Upper lobe of left lung (tissue), 6 donors: ENCODE measurements at regions not wholly inside any gene's neighbourhood (a gene's known extent, or its start where the extent isn't known, plus 50 kb on each side); places are given as distances from the start of the nearest gene placed in this dataset.
A peak's percentile ranks its signal among the peaks of the same experiment; 100 is the strongest.

Experiments
- ATAC-seq, 2 donors: fragments of 200-7000 bp; cut with Tn5 transposase; one replicate each; pipeline ENCODE4 v1.9.1; 2022; ENCODE audit warnings: mild to moderate bottlenecking in 2 of 2, moderate library complexity in 2 of 2; ENCODE audit not compliant: low FRiP score in 2 of 2
- DNase-seq, 2 donors: peaks; one replicate each; pipeline ENCODE4 v3.0.0-alpha.2; 2019 to 2020
- H3K27ac ChIP-seq, 4 donors: fragments of 200-600 bp; sonication (generic); one replicate each; pipeline ENCODE4 v1.5.1; 2016 to 2019
- H3K27me3 ChIP-seq, 4 donors: fragments of 200-600 bp; sonication (generic); one replicate each; pipeline ENCODE4 v1.5.1; 2017 to 2019
- H3K36me3 ChIP-seq, 4 donors: fragments of 200-600 bp; sonication (generic); one replicate each; pipeline ENCODE4 v1.5.1; 2016 to 2019
- H3K4me1 ChIP-seq, 4 donors: fragments of 200-600 bp; sonication (generic); one replicate each; pipeline ENCODE4 v1.5.1; 2018 to 2019
- H3K4me3 ChIP-seq, 4 donors: fragments of 200-600 bp; sonication (generic); one replicate each; pipeline ENCODE4 v1.5.1; 2017 to 2019; ENCODE audit warnings: mild to moderate bottlenecking in 2 of 4, moderate library complexity in 1 of 4
- H3K9me3 ChIP-seq, 4 donors: fragments of 200-600 bp; sonication (generic); one replicate each; pipeline ENCODE4 v1.5.1; 2018 to 2019
- EP300 ChIP-seq, 4 donors: sonication (generic); formaldehyde crosslinking; IDR thresholded peaks; one replicate each; pipeline ENCODE4 v1.5.1; 2017; ENCODE audit warnings: antibody characterized with exemption in 4 of 4, control low read depth in 2 of 4
- POLR2A ChIP-seq, 4 donors: fragments of 450-650 bp; IDR thresholded peaks; one replicate each; pipeline ENCODE4 v1.5.1; 2016 to 2017; ENCODE audit warnings: antibody characterized with exemption in 4 of 4, mild to moderate bottlenecking in 2 of 4
- POLR2AphosphoS5 ChIP-seq, 2 donors: sonication (generic); formaldehyde crosslinking; IDR thresholded peaks; one replicate each; pipeline ENCODE4 v1.5.1; 2017; ENCODE audit warnings: antibody characterized with exemption in 2 of 2
- WGBS, 2 donors: methylation state at CpG; one replicate each; pipeline ENCODE4 v1.1.5; 2017 to 2018; 5-methylcytosine and 5-hydroxymethylcytosine counted together
- TF ChIP-seq, protein P1 (sequence below), 6 experiments: fragments of 450-650 bp in 4 of 6; fragments of 200-600 bp in 2 of 6; sonication (generic) in 2 of 6; IDR thresholded peaks; one replicate each; pipeline ENCODE4 v1.5.1; 2016 to 2019; ENCODE audit warnings: antibody characterized with exemption in 6 of 6
- donor health status: DM: no; HTN: no; CAD: no; lungs with moderate emphysema.
- donor health status: DM: no; HTN: yes; CAD: no; lungs with severe emphysema.

GRCh38 chr1:244988521-244988920 lies 124.2 kb upstream of the HNRNPU start:
- 93 to 98% methylated on average over 2 of the region's 2 CpGs for WGBS, 2 donors
- no peak for TF ChIP-seq POLR2A (IDR thresholded peaks at IDR 0.05)
- TF ChIP-seq POLR2AphosphoS5 (IDR thresholded peaks at IDR 0.05), result no peak
- TF ChIP-seq EP300 (IDR thresholded peaks at IDR 0.05), result no peak
- TF ChIP-seq, protein P1, sequence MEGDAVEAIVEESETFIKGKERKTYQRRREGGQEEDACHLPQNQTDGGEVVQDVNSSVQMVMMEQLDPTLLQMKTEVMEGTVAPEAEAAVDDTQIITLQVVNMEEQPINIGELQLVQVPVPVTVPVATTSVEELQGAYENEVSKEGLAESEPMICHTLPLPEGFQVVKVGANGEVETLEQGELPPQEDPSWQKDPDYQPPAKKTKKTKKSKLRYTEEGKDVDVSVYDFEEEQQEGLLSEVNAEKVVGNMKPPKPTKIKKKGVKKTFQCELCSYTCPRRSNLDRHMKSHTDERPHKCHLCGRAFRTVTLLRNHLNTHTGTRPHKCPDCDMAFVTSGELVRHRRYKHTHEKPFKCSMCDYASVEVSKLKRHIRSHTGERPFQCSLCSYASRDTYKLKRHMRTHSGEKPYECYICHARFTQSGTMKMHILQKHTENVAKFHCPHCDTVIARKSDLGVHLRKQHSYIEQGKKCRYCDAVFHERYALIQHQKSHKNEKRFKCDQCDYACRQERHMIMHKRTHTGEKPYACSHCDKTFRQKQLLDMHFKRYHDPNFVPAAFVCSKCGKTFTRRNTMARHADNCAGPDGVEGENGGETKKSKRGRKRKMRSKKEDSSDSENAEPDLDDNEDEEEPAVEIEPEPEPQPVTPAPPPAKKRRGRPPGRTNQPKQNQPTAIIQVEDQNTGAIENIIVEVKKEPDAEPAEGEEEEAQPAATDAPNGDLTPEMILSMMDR (IDR thresholded peaks at IDR 0.05), result no peak
- no peaks in the 10 kb centered on the region for H3K4me1 ChIP-seq
- H3K27me3 ChIP-seq, result no peaks in the 10 kb centered on the region
- no peaks in the 10 kb centered on the region for H3K36me3 ChIP-seq
- H3K4me3 ChIP-seq, result no peak overlapping the region
- no peaks in the 10 kb centered on the region for H3K9me3 ChIP-seq
- no peak for DNase-seq
- ATAC-seq, result no peak
- no peak overlapping the region for H3K27ac ChIP-seq

- no peaks in the 10 kb centered on the region for H3K27me3 ChIP-seq
These were observed 116.3 kb upstream of the HNRNPU start for GRCh38 chr1:244980605-244981004.

GRCh38 chr1:244974550-244974949 lies 110.2 kb upstream of the HNRNPU start:
- TF ChIP-seq, protein P1 (IDR thresholded peaks at IDR 0.05), result no peak
- no peak overlapping the region for H3K27ac ChIP-seq
- no peak for ATAC-seq

More at GRCh38 chr1:244980605-244981004, 116.3 kb upstream of the HNRNPU start:
- H3K27ac ChIP-seq, result no peak overlapping the region
- DNase-seq (no peak), ATAC-seq (no peak)
- TF ChIP-seq POLR2AphosphoS5 (IDR thresholded peaks at IDR 0.05), result no peak
- no peak for TF ChIP-seq EP300 (IDR thresholded peaks at IDR 0.05)
- no peak for TF ChIP-seq POLR2A (IDR thresholded peaks at IDR 0.05)
- TF ChIP-seq, protein P1 (IDR thresholded peaks at IDR 0.05), result no peak
- H3K36me3 ChIP-seq, result no peaks in the 10 kb centered on the region
- WGBS, 2 donors, result 86 to 88% methylated on average over 7 of the region's 7 CpGs
- no peak overlapping the region for H3K4me3 ChIP-seq
- no peaks in the 10 kb centered on the region for H3K4me1 ChIP-seq
- H3K9me3 ChIP-seq, result no peaks in the 10 kb centered on the region

DNA sequence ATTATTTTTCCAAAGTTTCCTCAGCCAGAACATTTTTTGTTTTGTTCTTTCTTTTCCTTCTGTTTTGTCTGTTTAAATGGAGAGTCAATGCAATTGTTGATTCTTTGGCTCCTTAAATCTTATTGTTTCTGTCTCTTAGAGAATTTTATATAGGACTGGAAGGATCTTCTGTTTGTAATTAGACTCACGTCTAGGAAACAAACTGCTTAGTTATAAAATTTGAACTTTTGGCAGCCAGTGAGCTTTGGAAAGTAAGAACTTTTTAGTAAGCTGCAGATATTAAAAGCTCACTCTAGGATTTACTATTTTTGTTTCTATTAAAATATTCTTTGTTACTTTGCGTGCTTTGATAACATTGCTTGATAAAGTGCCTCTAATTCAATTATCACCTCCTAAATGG lies 109.8 kb upstream of the HNRNPU start:
- H3K4me3 ChIP-seq, result no peak overlapping the region
- H3K36me3 ChIP-seq, result no peaks in the 10 kb centered on the region
- no peak overlapping the region for H3K27ac ChIP-seq
- H3K4me1 ChIP-seq, result peaks cover 0 to 5% (median 4%) of the 10 kb centered on the region in 4 donors
- no peak for TF ChIP-seq POLR2A (IDR thresholded peaks at IDR 0.05)
- TF ChIP-seq POLR2AphosphoS5 (IDR thresholded peaks at IDR 0.05), result no peak
- no peak for TF ChIP-seq EP300 (IDR thresholded peaks at IDR 0.05)
- 78 to 80% methylated on average over 2 of the region's 2 CpGs for WGBS, 2 donors
- DNase-seq (no peak), ATAC-seq (no peak)
- H3K27me3 ChIP-seq, result no peaks in the 10 kb centered on the region
- no peaks in the 10 kb centered on the region for H3K9me3 ChIP-seq

More at GRCh38 chr1:244974550-244974949, 110.2 kb upstream of the HNRNPU start:
- Histone ChIP-seq H3K4me3 (no peak overlapping the region), H3K27me3 (no peaks in the 10 kb centered on the region), H3K36me3 (no peaks in the 10 kb centered on the region), H3K4me1 (peaks cover 0 to 5% (median 2%) of the 10 kb centered on the region in 4 donors), H3K9me3 (no peaks in the 10 kb centered on the region)
- 84 to 93% methylated on average over 8 of the region's 8 CpGs for WGBS, 2 donors
- no peak for DNase-seq

DNA sequence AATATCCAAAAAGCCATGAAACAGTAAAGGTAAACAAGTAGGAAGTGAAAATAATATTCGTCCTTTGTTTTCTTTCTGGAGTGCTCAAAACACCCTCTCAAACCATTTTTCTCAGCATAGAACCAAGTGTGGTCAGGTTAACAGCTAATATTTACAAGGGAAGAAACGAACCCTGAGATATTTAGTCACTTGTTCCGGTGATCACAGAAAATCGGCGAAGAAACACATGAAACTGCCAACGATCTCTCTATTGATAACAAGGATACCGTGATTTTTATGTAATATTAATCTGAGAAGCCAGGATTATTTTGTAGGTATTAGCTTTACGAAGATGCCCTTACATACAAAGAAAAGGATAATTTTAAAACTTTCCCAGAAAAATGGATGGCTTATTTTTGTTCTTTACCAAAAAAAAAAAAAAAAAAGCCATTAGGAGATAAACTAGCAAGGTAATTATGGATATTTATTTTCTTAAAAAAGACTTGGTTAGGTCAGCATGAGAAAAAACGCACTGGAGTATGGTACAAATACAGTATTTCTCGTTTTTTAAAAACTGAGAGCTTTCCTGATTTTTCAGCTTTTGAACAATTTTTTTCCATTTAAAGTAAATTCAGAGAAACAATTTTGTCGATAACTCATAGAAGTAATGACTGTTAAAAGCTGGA lies 107.3 kb upstream of the HNRNPU start:
- DNase-seq (no peak), ATAC-seq (no peak)
- TF ChIP-seq POLR2A (IDR thresholded peaks at IDR 0.05) (no peak), POLR2AphosphoS5 (IDR thresholded peaks at IDR 0.05) (no peak), EP300 (IDR thresholded peaks at IDR 0.05) (no peak)
- TF ChIP-seq, protein P1 (IDR thresholded peaks at IDR 0.05), result no peak
- Histone ChIP-seq H3K4me1 (peaks cover 6 to 15% (median 14%) of the 10 kb centered on the region in 4 donors), H3K36me3 (no peaks in the 10 kb centered on the region), H3K4me3 (peak overlapping the region; percentile 29 to 83 (median 70)), H3K27ac (peak overlapping the region; percentile 99 to 100 (median 100)), H3K27me3 (no peaks in the 10 kb centered on the region), H3K9me3 (no peaks in the 10 kb centered on the region)
- WGBS, 2 donors, result 18 to 20% methylated on average over 11 of the region's 11 CpGs
